Neutrophil (primary cell): ENCODE measurements at regions not wholly inside any gene's neighbourhood (a gene's known extent, or its start where the extent isn't known, plus 50 kb on each side); places are given as distances from the start of the nearest gene placed in this dataset.

Experiments used
- H3K27ac ChIP-seq: fragments of 200-600 bp; sonication (generic); 2 replicates; pipeline ENCODE4 v1.5.1; 2016; ENCODE audit warnings: mild to moderate bottlenecking, moderate library complexity
- H3K27me3 ChIP-seq: fragments of 200-600 bp; sonication (generic); 2 replicates; pipeline ENCODE4 v1.6.0; 2016; ENCODE audit warnings: mild to moderate bottlenecking
- H3K36me3 ChIP-seq: fragments of 200-600 bp; sonication (generic); 2 replicates; pipeline ENCODE4 v1.5.1; 2017
- H3K4me1 ChIP-seq, 2 experiments: fragments of 200-600 bp in 1 of 2; sonication (generic) in 1 of 2; 1 replicate in 1 of 2; 2 replicates in 1 of 2; pipeline versions ENCODE4 v1.5.1 to v1.6.1; 2013 to 2016; ENCODE audit warnings: low read depth in 1 of 2, low read length in 1 of 2, mild to moderate bottlenecking in 1 of 2, moderate library complexity in 1 of 2; ENCODE audit not compliant: control insufficient read depth in 1 of 2, insufficient read depth in 1 of 2
- H3K4me3 ChIP-seq, 2 experiments: fragments of 200-600 bp in 1 of 2; sonication (generic) in 1 of 2; 1 replicate in 1 of 2; 2 replicates in 1 of 2; pipeline ENCODE4 v1.5.1; 2013 to 2016; ENCODE audit warnings: low read depth in 1 of 2, low read length in 1 of 2, mild to moderate bottlenecking in 1 of 2, moderate library complexity in 1 of 2
- H3K9me3 ChIP-seq: fragments of 200-600 bp; sonication (generic); 2 replicates; pipeline ENCODE4 v1.5.1; 2016
- CTCF ChIP-seq: fragments of 200-600 bp; sonication (generic); IDR thresholded peaks from 2 replicates; pipeline ENCODE4 v1.5.1; 2016; ENCODE audit warnings: antibody characterized with exemption

- no peak for TF ChIP-seq CTCF
- no peak overlapping the region for H3K4me3 ChIP-seq
- H3K27ac ChIP-seq = no peak overlapping the region
- H3K4me1 ChIP-seq = no peaks in the 10 kb centered on the region
- H3K27me3 ChIP-seq = no peaks in the 10 kb centered on the region
- H3K36me3 ChIP-seq = no peaks in the 10 kb centered on the region
- no peaks in the 10 kb centered on the region for H3K9me3 ChIP-seq
Observed at GRCh38 chr1:59040486-59040885, 256.4 kb upstream of the FGGY start.

GRCh38 chr1:59041646-59042277 lies 255.1 kb upstream of the FGGY start:
- Histone ChIP-seq H3K27me3 (no peaks in the 10 kb centered on the region), H3K4me1 (no peaks in the 10 kb centered on the region), H3K36me3 (no peaks in the 10 kb centered on the region), H3K9me3 (no peaks in the 10 kb centered on the region), H3K4me3 (no peak overlapping the region), H3K27ac (no peak overlapping the region)
- TF ChIP-seq CTCF = no peak

GRCh38 chr1:59043796-59044195 lies 253.1 kb upstream of the FGGY start:
- no peaks in the 10 kb centered on the region for H3K36me3 ChIP-seq
- H3K27ac ChIP-seq = no peak overlapping the region
- no peaks in the 10 kb centered on the region for H3K4me1 ChIP-seq
- no peak for TF ChIP-seq CTCF
- no peaks in the 10 kb centered on the region for H3K27me3 ChIP-seq
- no peaks in the 10 kb centered on the region for H3K9me3 ChIP-seq
- H3K4me3 ChIP-seq = no peak overlapping the region

GRCh38 chr1:59044535-59045121 lies 252.3 kb upstream of the FGGY start:
- H3K27ac ChIP-seq = no peak overlapping the region
- no peak overlapping the region for H3K4me3 ChIP-seq

GRCh38 chr1:59045137-59045536 lies 251.8 kb upstream of the FGGY start:
- Histone ChIP-seq H3K4me3 (no peak overlapping the region), H3K36me3 (no peaks in the 10 kb centered on the region), H3K4me1 (no peaks in the 10 kb centered on the region), H3K9me3 (no peaks in the 10 kb centered on the region), H3K27me3 (no peaks in the 10 kb centered on the region), H3K27ac (no peak overlapping the region)
- no peak for TF ChIP-seq CTCF

More at GRCh38 chr1:59044535-59045121, 252.3 kb upstream of the FGGY start:
- Histone ChIP-seq H3K4me1 (no peaks in the 10 kb centered on the region), H3K36me3 (no peaks in the 10 kb centered on the region), H3K27me3 (no peaks in the 10 kb centered on the region), H3K9me3 (no peaks in the 10 kb centered on the region)
- TF ChIP-seq CTCF = no peak
